GM10248 (cell line): ENCODE measurements at regions not wholly inside any gene's neighbourhood (a gene's known extent, or its start where the extent isn't known, plus 50 kb on each side); places are given as distances from the start of the nearest gene placed in this dataset.
A peak's percentile ranks its signal among the peaks of the same experiment; 100 is the strongest.
"Not testable (repeated sequence)": the region's sequence is repeated elsewhere in the genome, so short reads cannot be mapped to it uniquely, and the experiment has no call there.

Experiments
- CTCF ChIA-PET: fragments of 300-600 bp; sonication (Branson Sonifier 250); formaldehyde crosslinking; extraction: SDS; loops from one replicate; lab custom pipeline; 2021; ENCODE audit warnings: antibody characterized with exemption; lab: Yijun Ruan, JAX
- POLR2A ChIA-PET: fragments of 350-650 bp; sonication (Branson Sonifier 250); formaldehyde crosslinking; extraction: SDS; loops from one replicate; lab custom pipeline; 2020; ENCODE audit warnings: antibody characterized with exemption; lab: Yijun Ruan, JAX
- DNase-seq: peaks from one replicate; pipeline ENCODE4 v3.0.0; 2012; ENCODE audit errors: extremely low spot score
- TF ChIP-seq, protein P1 (sequence below): IDR thresholded peaks from 2 replicates; pipeline ENCODE4 v1.5.1; 2012; ENCODE audit warnings: mild to moderate bottlenecking, low read depth; ENCODE audit errors: extremely low read depth, missing control alignments, control extremely low read depth

GRCh38 chr5:40440746-40441145, 239.0 kb upstream of the PTGER4 start:
- TF ChIP-seq, protein P1, sequence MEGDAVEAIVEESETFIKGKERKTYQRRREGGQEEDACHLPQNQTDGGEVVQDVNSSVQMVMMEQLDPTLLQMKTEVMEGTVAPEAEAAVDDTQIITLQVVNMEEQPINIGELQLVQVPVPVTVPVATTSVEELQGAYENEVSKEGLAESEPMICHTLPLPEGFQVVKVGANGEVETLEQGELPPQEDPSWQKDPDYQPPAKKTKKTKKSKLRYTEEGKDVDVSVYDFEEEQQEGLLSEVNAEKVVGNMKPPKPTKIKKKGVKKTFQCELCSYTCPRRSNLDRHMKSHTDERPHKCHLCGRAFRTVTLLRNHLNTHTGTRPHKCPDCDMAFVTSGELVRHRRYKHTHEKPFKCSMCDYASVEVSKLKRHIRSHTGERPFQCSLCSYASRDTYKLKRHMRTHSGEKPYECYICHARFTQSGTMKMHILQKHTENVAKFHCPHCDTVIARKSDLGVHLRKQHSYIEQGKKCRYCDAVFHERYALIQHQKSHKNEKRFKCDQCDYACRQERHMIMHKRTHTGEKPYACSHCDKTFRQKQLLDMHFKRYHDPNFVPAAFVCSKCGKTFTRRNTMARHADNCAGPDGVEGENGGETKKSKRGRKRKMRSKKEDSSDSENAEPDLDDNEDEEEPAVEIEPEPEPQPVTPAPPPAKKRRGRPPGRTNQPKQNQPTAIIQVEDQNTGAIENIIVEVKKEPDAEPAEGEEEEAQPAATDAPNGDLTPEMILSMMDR, result no peak
- no peak for DNase-seq
- CTCF ChIA-PET, result interaction anchor here (1.1 to 1.7 kb wide), 3 partner anchors 10 to 39 kb away, joined by 3 to 4 read pairs (median 3); no protein-coding TSS in a partner anchor
- POLR2A ChIA-PET, result no interaction called here

GRCh38 chr5:40439103-40439502, 240.6 kb upstream of the PTGER4 start:
- CTCF ChIA-PET, DNase-seq, POLR2A ChIA-PET: not testable (repeated sequence)

DNA sequence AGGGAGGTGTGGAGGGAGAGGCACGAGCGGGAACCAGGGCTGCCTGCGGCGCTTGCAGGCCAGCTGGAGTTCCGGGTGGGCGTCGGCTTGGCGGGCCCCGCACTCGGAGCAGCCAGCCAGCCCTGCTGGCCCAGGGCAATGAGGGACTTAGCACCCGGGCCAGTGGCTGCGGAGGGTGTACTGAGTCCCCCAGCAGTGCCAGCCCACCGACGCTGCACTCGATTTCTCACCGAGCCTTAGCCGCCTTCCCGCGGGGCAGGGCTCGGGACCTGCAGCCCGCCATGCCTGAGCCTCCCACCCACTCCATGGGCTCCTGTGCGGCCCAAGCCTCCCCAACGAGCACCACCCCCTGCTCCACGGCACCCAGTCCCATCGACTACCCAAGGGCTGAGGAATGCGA, 241.1 kb upstream of the PTGER4 start:
- DNase-seq, POLR2A ChIA-PET, CTCF ChIA-PET: not testable (repeated sequence)

DNA sequence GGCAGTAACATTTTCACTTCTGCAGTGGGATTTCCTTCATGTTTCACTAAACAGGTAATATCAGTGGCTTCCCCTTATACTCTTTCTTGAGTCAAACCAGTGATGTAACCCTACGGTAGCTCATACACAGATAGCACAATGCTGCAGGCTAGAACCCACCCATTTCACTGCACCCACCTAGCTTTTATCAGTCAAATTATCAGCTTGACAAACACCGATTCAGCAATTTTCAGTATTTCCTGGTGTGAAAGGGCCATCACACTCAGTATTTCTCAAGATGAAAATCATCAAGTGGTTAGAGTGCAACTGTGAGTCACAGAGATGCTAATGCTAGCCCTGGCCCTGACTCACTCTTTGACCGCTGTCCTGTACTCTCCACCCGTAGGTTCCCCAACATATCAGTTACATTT, 242.3 kb upstream of the PTGER4 start:
- DNase-seq, result peak; percentile 47
- ChIA-PET POLR2A (no interaction called here), CTCF (interaction anchor here (0.9 to 1.6 kb wide), 6 partner anchors 9 to 48 kb away, joined by 3 to 5 read pairs (median 3); no protein-coding TSS in a partner anchor)
- TF ChIP-seq, protein P1, result no peak

- TF ChIP-seq, protein P1, result no peak
- POLR2A ChIA-PET, result no interaction called here
- CTCF ChIA-PET, result interaction anchor here (0.9 to 1.6 kb wide), 5 partner anchors 9 to 48 kb away, joined by 3 to 5 read pairs (median 3); no protein-coding TSS in a partner anchor
- peak; percentile 16 for DNase-seq
Measured at GRCh38 chr5:40436535-40437237, 243.0 kb upstream of the PTGER4 start.

- POLR2A ChIA-PET, DNase-seq, CTCF ChIA-PET: not testable (repeated sequence)
Measured at GRCh38 chr5:40435706-40436105, 244.0 kb upstream of the PTGER4 start.

DNA sequence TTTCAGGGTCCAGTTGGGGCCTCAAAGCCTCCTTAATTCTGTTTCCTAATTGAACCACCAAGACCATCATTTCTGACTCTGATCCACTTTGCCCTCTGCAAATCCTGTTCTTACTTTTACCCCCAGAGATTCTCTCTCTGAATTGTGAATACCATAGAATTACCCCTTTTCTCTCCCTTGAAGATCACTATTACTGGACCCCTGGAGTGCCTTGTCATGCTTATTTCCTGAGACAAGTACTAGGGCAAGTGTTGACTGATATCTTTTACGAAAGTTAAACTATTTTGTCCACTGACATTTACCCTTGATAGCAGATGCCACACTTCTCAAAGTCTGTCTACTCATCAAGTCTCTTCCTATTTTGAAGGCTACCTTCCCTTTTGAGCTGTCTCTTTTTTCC, 246.9 kb upstream of the PTGER4 start:
- TF ChIP-seq, protein P1, result no peak
- ChIA-PET CTCF (no interaction called here), POLR2A (no interaction called here)
- no peak for DNase-seq

- no peak for DNase-seq
- POLR2A ChIA-PET, result no interaction called here
- CTCF ChIA-PET, result interaction anchor here (1.4 to 1.6 kb wide), 3 partner anchors 17 to 27 kb away, joined by 3 to 5 read pairs (median 3); no protein-coding TSS in a partner anchor
- TF ChIP-seq, protein P1, result no peak
Measured at GRCh38 chr5:40431734-40432133, 248.0 kb upstream of the PTGER4 start.
